ENCODE measurements at regions not wholly inside any gene's neighbourhood (a gene's known extent, or its start where the extent isn't known, plus 50 kb on each side); places are given as distances from the start of the nearest gene placed in this dataset.
"Not testable (repeated sequence)": the region's sequence is repeated elsewhere in the genome, so short reads cannot be mapped to it uniquely, and the experiment has no call there.

- TF ChIP-seq, protein P1, sequence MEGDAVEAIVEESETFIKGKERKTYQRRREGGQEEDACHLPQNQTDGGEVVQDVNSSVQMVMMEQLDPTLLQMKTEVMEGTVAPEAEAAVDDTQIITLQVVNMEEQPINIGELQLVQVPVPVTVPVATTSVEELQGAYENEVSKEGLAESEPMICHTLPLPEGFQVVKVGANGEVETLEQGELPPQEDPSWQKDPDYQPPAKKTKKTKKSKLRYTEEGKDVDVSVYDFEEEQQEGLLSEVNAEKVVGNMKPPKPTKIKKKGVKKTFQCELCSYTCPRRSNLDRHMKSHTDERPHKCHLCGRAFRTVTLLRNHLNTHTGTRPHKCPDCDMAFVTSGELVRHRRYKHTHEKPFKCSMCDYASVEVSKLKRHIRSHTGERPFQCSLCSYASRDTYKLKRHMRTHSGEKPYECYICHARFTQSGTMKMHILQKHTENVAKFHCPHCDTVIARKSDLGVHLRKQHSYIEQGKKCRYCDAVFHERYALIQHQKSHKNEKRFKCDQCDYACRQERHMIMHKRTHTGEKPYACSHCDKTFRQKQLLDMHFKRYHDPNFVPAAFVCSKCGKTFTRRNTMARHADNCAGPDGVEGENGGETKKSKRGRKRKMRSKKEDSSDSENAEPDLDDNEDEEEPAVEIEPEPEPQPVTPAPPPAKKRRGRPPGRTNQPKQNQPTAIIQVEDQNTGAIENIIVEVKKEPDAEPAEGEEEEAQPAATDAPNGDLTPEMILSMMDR (IDR thresholded peaks at IDR 0.05; ENCODE audit: low read depth, low read length): no peak
- peaks cover 6% of the 10 kb centered on the region for H3K4me1 ChIP-seq
- H3K27me3 ChIP-seq: no peaks in the 10 kb centered on the region
- H3K9me3 ChIP-seq: no peaks in the 10 kb centered on the region
- H3K4me3 ChIP-seq (ENCODE audit: low read depth, low read length): no peak overlapping the region
- no peak for DNase-seq
- no peaks in the 10 kb centered on the region for H3K36me3 ChIP-seq
These were observed 1832.1 kb downstream of the ARAP2 start for GRCh38 chr4:34412233-34412632.

DNA sequence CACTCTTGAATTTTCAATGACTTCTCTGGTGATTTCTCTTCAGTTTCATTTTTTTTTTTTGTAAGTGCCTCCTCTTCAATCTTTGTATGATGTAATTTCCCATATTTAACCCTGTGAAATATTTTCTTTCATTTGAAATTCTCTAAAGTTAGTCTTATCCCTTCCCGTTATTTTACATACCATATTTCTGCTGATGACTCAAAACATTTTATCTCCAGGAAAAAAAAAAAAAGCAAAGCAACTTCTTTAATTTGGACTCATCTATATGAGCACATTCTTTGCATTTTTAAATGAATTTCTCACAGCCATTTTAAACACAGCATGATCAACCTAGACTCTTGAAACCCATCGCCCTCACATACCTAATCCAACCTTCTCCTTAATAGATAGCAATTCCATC, 1831.4 kb downstream of the ARAP2 start:
- TF ChIP-seq, protein P1 (IDR thresholded peaks at IDR 0.05; ENCODE audit: low read depth, low read length): no peak
- Histone ChIP-seq H3K9me3 (no peaks in the 10 kb centered on the region), H3K4me3 (ENCODE audit: low read depth, low read length) (no peak overlapping the region), H3K4me1 (peaks cover 7% of the 10 kb centered on the region), H3K27me3 (no peaks in the 10 kb centered on the region), H3K36me3 (no peaks in the 10 kb centered on the region)
- no peak for DNase-seq

GRCh38 chr4:34417160-34417559, 1827.2 kb downstream of the ARAP2 start:
- Histone ChIP-seq H3K36me3 (no peaks in the 10 kb centered on the region), H3K9me3 (no peaks in the 10 kb centered on the region), H3K4me1 (peaks cover 8% of the 10 kb centered on the region), H3K4me3 (ENCODE audit: low read depth, low read length) (no peak overlapping the region), H3K27me3 (no peaks in the 10 kb centered on the region)
- TF ChIP-seq, protein P1 (IDR thresholded peaks at IDR 0.05; ENCODE audit: low read depth, low read length): no peak
- peak; percentile 19 for DNase-seq

DNA sequence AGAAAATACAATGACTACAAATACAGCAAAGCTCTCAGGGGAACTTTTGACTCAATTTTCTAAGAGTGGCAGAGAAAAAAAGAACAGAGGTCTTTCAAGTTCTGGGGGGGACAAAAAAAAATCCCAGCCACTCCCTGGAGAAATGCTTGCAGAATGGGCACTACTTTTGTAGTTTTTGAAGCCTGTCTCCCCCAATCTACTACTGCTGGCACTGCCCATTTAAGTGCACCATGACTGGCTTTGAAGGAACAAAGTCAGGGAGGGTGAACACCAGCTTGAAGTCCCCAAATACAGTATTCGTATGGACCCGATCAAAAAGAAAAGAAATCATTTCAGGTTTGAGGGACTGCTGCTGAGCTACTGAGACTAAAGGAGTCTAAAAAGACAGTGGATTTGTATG, 1824.4 kb downstream of the ARAP2 start:
- TF ChIP-seq, protein P1 (IDR thresholded peaks at IDR 0.05; ENCODE audit: low read depth, low read length): no peak
- Histone ChIP-seq H3K9me3 (no peaks in the 10 kb centered on the region), H3K4me3 (ENCODE audit: low read depth, low read length) (no peak overlapping the region), H3K27me3 (no peaks in the 10 kb centered on the region), H3K36me3 (no peaks in the 10 kb centered on the region), H3K4me1 (peaks cover 18% of the 10 kb centered on the region)
- DNase-seq: no peak

DNA sequence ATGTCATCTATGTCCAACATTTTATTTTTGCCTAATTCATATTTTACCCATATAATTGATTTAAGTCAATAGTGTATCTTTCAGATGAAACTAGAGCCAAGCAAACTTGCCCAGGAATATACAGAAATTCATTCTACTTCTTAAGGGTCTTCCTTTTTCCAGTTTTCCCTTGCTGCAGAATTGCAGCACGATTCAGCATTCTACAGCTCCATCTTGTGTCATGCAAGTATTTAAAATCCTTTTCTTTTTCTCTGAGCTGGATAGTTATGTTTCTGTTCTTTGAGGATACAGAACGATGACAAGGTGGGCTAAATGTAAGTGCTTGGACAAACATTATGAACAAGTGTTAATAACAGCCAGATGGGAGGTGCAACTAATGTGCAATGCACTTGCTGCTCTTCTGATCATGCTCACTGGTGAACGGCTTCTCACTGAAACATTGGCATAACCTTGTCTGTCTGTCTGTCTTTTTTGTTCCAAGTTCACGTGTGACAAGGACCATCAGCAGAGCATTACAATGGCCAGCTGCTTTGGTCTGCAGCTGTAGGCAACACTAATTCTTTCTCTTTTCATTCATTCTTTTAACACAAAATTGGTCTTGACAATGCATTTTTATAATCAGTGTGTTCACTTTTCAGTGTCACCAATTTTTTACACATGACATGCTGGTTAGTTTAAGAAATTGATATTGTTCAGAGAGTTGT, 1821.7 kb downstream of the ARAP2 start:
- Histone ChIP-seq H3K36me3 (no peaks in the 10 kb centered on the region), H3K27me3 (no peaks in the 10 kb centered on the region), H3K4me3 (ENCODE audit: low read depth, low read length) (peak overlapping the region; percentile 21; the same call in 1 of the 2 replicates), H3K4me1 (peaks cover 11% of the 10 kb centered on the region), H3K9me3 (no peaks in the 10 kb centered on the region)
- peak; percentile 7 for DNase-seq
- TF ChIP-seq, protein P1 (IDR thresholded peaks at IDR 0.05; ENCODE audit: low read depth, low read length): peak; percentile 42

DNA sequence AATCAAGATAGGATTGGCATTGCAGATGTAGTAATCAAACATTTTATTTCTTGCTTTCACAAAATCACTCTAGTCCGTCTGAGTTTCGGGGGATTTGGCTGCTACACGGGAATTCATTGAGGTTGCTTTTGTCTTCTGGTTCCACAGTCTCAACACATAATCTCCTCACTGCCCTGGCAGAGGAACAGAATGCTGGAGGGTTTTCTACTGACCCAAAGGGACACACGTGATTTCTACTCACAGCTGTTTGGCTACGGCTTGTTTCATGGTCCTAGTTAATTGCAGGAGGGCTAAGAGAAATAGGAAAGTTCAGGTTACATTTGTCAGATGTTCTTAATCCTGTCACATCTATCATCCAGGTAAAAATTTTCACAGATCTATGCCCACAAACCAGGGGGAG, 1811.6 kb downstream of the ARAP2 start:
- Histone ChIP-seq H3K36me3 (no peaks in the 10 kb centered on the region), H3K4me1 (no peaks in the 10 kb centered on the region), H3K9me3 (no peaks in the 10 kb centered on the region), H3K27me3 (no peaks in the 10 kb centered on the region), H3K4me3 (ENCODE audit: low read depth, low read length) (no peak overlapping the region)
- DNase-seq: no peak
- TF ChIP-seq, protein P1 (IDR thresholded peaks at IDR 0.05; ENCODE audit: low read depth, low read length): no peak

DNA sequence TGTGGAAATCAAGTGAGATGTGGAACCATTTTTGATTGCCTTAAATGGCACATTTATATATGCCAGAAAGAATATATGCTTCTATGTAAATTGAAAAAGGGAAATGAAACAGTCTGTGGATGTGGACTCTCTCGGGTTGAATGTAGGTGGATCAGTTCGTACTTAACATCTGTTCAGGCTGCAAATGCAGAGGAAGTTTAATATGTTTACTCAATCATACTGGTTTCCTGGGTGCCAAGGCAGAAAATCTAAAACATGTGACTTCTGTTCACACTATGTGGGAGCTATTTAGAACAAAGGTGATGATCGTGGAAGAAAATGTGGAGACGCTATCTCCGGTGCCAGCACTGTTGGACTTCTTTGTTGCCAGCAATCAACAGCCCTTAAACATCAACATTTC, 1809.9 kb downstream of the ARAP2 start:
- H3K4me1 ChIP-seq; DNase-seq; H3K27me3 ChIP-seq; H3K9me3 ChIP-seq; H3K4me3 ChIP-seq (ENCODE audit: low read depth, low read length); H3K36me3 ChIP-seq: not testable (repeated sequence)

Data from BE2C (cell line).